T-cell (primary cell): ENCODE measurements at regions not wholly inside any gene's neighbourhood (a gene's known extent, or its start where the extent isn't known, plus 50 kb on each side); places are given as distances from the start of the nearest gene placed in this dataset.

Experiments used
- ATAC-seq, 4 experiments: fragments of 200-7000 bp in 3 of 4; fragments of 150-1000 bp in 1 of 4; cut with Tn5 transposase; replicated peaks in 1 of 4; 1 replicate in 3 of 4; 2 replicates in 1 of 4; pipeline ENCODE4 v1.10.0; 2021; ENCODE audit warnings: moderate library complexity in 3 of 4, mild to moderate bottlenecking in 2 of 4, moderate number of reproducible peaks in 1 of 4
- CTCF ChIA-PET, 2 donors: fragments of 300-600 bp; sonication (Branson Sonifier 250); formaldehyde crosslinking; loops; one replicate each; lab custom pipeline; 2022; ENCODE audit warnings: antibody characterized with exemption in 2 of 2; lab: Charles Lee
- POLR2A ChIA-PET, 2 donors: fragments of 300-600 bp; sonication (Branson Sonifier 250); formaldehyde crosslinking; loops; one replicate each; lab custom pipeline; 2022; ENCODE audit warnings: antibody characterized with exemption in 2 of 2; lab: Charles Lee
- DNase-seq, 35 experiments: peaks; one replicate each; pipeline versions ENCODE4 v3.0.0 to v3.0.0-alpha.2; 2013 to 2023
- H3K27ac ChIP-seq: one replicate; pipeline ENCODE4 v1.5.1; 2013; ENCODE audit warnings: low read length
- H3K27me3 ChIP-seq, 2 experiments: replicated peaks in 1 of 2; 1 replicate in 1 of 2; 2 replicates in 1 of 2; pipeline versions ENCODE4 v1.6.1 to v1.7.0; 2013; ENCODE audit warnings: low read length in 1 of 2, mixed read lengths in 1 of 2; ENCODE audit not compliant: control insufficient read depth in 2 of 2, insufficient read depth in 2 of 2; ENCODE audit errors: extremely low read depth in 1 of 2
- H3K36me3 ChIP-seq, 2 donors: 1 replicate in 1 of 2; 2 replicates in 1 of 2; pipeline versions ENCODE4 v1.6.1 to v1.7.0; 2013; ENCODE audit warnings: low read length in 1 of 2; ENCODE audit not compliant: control insufficient read depth in 2 of 2, insufficient read depth in 1 of 2; ENCODE audit errors: extremely low read depth in 1 of 2
- H3K4me1 ChIP-seq, 2 experiments: 1 replicate in 1 of 2; 2 replicates in 1 of 2; pipeline versions ENCODE4 v1.6.1 to v1.7.0; 2013; ENCODE audit warnings: low read length in 2 of 2, mixed read lengths in 1 of 2; ENCODE audit not compliant: insufficient read depth in 2 of 2, control insufficient read depth in 1 of 2; ENCODE audit errors: extremely low read depth in 1 of 2
- H3K4me3 ChIP-seq, 2 donors: 1 replicate in 1 of 2; 2 replicates in 1 of 2; pipeline versions ENCODE4 v1.5.1 to v1.7.0; 2013; ENCODE audit warnings: mild to moderate bottlenecking in 2 of 2, low read length in 1 of 2, moderate library complexity in 1 of 2; ENCODE audit not compliant: control insufficient read depth in 1 of 2; ENCODE audit errors: extremely low read depth in 1 of 2
- H3K9me3 ChIP-seq: 2 replicates; pipeline ENCODE4 v1.7.0; 2013
- H3K27ac Mint-ChIP-seq, 2 donors: one replicate each; pipeline ENCODE4 v1.8.0; 2020 to 2021; ENCODE audit warnings: mild to moderate bottlenecking in 2 of 2, mixed read lengths in 2 of 2
- H3K27me3 Mint-ChIP-seq, 2 donors: one replicate each; pipeline ENCODE4 v1.8.0; 2021 to 2022; ENCODE audit warnings: mixed read lengths in 2 of 2
- H3K36me3 Mint-ChIP-seq: one replicate; pipeline ENCODE4 v1.8.0; 2021; ENCODE audit warnings: mixed read lengths
- H3K4me1 Mint-ChIP-seq, 3 donors: one replicate each; pipeline ENCODE4 v1.8.0; 2020 to 2022; ENCODE audit warnings: mixed read lengths in 3 of 3, mild to moderate bottlenecking in 1 of 3
- H3K4me3 Mint-ChIP-seq, 3 donors: one replicate each; pipeline ENCODE4 v1.8.0; 2020 to 2022; ENCODE audit warnings: mild to moderate bottlenecking in 3 of 3, mixed read lengths in 3 of 3, moderate library complexity in 3 of 3
- H3K9me3 Mint-ChIP-seq, 3 donors: one replicate each; pipeline ENCODE4 v1.8.0; 2020 to 2022; ENCODE audit warnings: mixed read lengths in 3 of 3
- WGBS: methylation state at CpG from one replicate; pipeline ENCODE4 v1.1.5; 2013; ENCODE audit warnings: missing lambda C conversion rate; ENCODE audit not compliant: insufficient coverage; 5-methylcytosine and 5-hydroxymethylcytosine counted together

DNA sequence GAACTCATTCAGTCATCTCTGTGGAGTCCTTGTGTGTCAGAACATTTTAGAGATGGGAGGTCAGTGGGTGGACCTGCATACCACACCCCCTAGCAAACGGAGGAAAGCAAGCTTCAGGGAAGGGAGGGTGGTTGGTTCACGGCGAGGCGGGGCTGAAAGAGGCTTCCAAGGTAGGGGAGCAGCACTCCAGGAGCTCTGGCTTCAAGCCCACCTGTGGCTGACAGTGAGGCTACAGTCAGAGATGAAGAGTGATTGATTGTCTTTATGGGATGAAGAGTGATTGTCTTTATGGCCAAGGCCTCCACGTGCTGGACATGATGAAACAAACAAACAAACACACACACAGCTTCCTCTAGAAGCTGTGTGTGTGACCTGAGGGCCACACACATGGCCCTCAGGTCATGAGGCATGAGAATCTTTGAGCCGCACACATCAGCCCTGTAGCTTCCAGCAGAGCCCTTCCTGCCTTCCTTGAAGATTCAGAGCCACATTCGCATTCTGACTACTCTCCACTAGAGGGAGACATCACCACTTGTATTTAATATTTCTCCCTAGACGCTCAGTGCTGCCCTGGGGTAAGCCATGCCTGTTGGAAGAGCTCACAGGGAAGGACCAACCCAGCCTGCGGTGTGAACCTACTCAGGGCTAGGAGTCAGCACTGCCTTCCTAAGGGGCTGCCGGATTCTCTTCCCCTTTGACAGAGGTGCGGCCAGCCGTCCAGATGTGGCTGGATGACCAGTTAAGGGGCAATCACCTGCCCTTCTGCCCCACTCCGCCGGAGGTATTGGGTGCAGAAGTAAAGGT lies 54.4 kb upstream of the KCNA1 start:
- Mint-ChIP-seq H3K27ac (no peak overlapping the region), H3K4me3 (no peak overlapping the region), H3K9me3 (no peaks in the 10 kb centered on the region), H3K4me1 (peaks cover 13 to 17% (median 16%) of the 10 kb centered on the region in 3 donors), H3K27me3 (peaks cover 8 to 16% of the 10 kb centered on the region in 2 donors), H3K36me3 (no peaks in the 10 kb centered on the region)
- Histone ChIP-seq H3K4me3 (no peak overlapping the region), H3K36me3 (no peaks in the 10 kb centered on the region), H3K9me3 (no peaks in the 10 kb centered on the region), H3K27ac (no peak overlapping the region), H3K4me1 (peaks cover 0 to 17% of the 10 kb centered on the region in 2 experiments), H3K27me3 (peaks cover 0 to 37% of the 10 kb centered on the region in 2 experiments)
- peak in 29 of 35 experiments; percentile 11 to 79 (median 30) for DNase-seq
- peak; percentile 69 to 76 (median 70) for ATAC-seq
- POLR2A ChIA-PET = interaction anchor here in 1 of 2 donors (0.6 kb wide), 1 partner anchor 990 kb away, joined by 6 read pairs; no protein-coding TSS in a partner anchor
- CTCF ChIA-PET = interaction anchor here (0.6 to 1.5 kb wide), 5 partner anchors 10 to 939 kb away, joined by 3 read pairs; no protein-coding TSS in a partner anchor
- 54% methylated on average over 6 of the region's 14 CpGs for WGBS

GRCh38 chr12:4856596-4856995 lies 53.1 kb upstream of the KCNA1 start:
- Histone ChIP-seq H3K9me3 (no peaks in the 10 kb centered on the region), H3K4me3 (no peak overlapping the region), H3K4me1 (peaks cover 0 to 17% of the 10 kb centered on the region in 2 experiments), H3K27me3 (peaks cover 0 to 46% of the 10 kb centered on the region in 2 experiments), H3K27ac (no peak overlapping the region), H3K36me3 (no peaks in the 10 kb centered on the region)
- peaks cover 13 to 17% (median 16%) of the 10 kb centered on the region in 3 donors for H3K4me1 Mint-ChIP-seq
- ChIA-PET POLR2A (interaction anchor here (0.6 kb wide), 4 partner anchors 12 to 1689 kb away, joined by 3 to 4 read pairs (median 4); no protein-coding TSS in a partner anchor), CTCF (interaction anchor here (0.6 to 1.5 kb wide), 21 partner anchors 7 to 1602 kb away, joined by 3 to 7 read pairs (median 3); no protein-coding TSS in a partner anchor)
- H3K36me3 Mint-ChIP-seq = no peaks in the 10 kb centered on the region
- ATAC-seq (no peak), DNase-seq (no peak)
- no peak overlapping the region for H3K27ac Mint-ChIP-seq
- no peak overlapping the region for H3K4me3 Mint-ChIP-seq
- 14% methylated on average over 1 of the region's 5 CpGs for WGBS
- H3K9me3 Mint-ChIP-seq = no peaks in the 10 kb centered on the region
- H3K27me3 Mint-ChIP-seq = peaks cover 16 to 26% of the 10 kb centered on the region in 2 donors

DNA sequence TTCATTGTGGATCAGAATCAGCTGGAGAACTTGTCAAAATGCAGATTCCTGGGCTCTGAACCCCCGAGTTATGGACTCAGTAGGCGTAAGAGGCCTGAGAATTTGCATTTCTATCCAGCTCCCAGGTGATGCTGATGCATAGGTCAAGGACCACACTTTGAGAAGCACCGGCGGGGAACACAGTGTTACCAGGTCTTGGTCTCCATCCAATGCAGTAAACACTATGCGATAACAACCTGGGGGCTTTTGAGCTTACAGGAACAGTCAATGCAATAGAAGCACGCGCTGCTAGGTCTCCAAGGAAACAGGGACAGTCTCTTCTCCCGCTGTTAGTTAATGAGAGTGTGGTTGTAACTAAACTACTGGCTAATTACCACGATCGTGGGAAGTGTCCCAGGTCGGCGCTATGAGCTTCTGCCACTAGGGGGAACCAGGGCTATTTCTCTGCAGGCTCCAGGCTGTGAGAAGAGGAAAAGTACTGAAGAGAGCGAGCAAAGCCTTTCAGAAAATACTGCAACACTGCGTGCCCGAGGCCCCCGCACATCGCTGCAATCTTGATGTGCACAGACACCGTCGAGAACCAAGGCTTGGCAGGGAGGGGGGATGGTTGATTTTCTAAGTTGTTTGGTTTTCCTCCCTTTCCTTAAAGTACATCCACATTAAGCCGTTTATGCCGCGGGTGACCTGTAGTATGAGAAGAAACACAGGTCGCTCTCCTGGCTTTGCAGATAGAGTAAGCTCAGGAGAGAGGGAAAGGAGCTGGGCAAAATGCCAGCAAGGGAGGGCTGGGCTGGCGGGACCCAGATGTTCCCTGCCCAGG lies 52.0 kb upstream of the KCNA1 start:
- peak; percentile 82 to 92 (median 83) for ATAC-seq
- no peaks in the 10 kb centered on the region for H3K36me3 Mint-ChIP-seq
- 31% methylated on average over 10 of the region's 24 CpGs for WGBS

DNA sequence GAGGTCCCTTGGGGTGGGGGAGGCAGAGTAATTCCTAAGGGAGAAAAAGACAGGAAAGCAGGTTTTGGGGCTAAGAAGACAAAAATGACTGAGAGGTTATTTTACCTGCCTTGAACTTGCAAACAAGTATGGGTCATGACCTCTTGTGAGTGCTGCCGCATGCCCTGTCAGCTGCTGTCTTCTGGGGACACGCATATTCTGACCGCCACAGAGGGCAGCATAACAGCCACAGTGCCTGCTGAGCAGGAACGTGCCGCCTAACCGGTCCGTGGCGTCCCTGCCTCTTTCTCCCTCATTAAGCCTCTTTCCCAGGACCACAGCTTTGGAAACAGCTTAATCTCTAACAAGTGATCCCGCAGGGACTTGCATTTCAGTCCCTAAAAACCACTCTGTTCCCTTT lies 51.3 kb upstream of the KCNA1 start:
- POLR2A ChIA-PET = no interaction called here

More for the DNA sequence above, 52.0 kb upstream of the KCNA1 start:
- Histone ChIP-seq H3K27ac (no peak overlapping the region), H3K27me3 (peaks cover 0 to 47% of the 10 kb centered on the region in 2 experiments), H3K9me3 (no peaks in the 10 kb centered on the region), H3K4me1 (peaks cover 0 to 17% of the 10 kb centered on the region in 2 experiments), H3K4me3 (peak overlapping the region; percentile 22 to 42), H3K36me3 (no peaks in the 10 kb centered on the region)
- no peak overlapping the region for H3K27ac Mint-ChIP-seq
- H3K27me3 Mint-ChIP-seq = peaks cover 17 to 30% of the 10 kb centered on the region in 2 donors
- no peaks in the 10 kb centered on the region for H3K9me3 Mint-ChIP-seq
- H3K4me1 Mint-ChIP-seq = peaks cover 13 to 17% (median 16%) of the 10 kb centered on the region in 3 donors
- CTCF ChIA-PET = interaction anchor here (0.5 to 1.4 kb wide), 15 partner anchors 9 to 1136 kb away, joined by 3 to 8 read pairs (median 3); no protein-coding TSS in a partner anchor
- peak overlapping the region; percentile 58 to 76 (median 67) for H3K4me3 Mint-ChIP-seq
- POLR2A ChIA-PET = no interaction called here
- peak; percentile 27 to 77 (median 62) for DNase-seq

GRCh38 chr12:4859478-4860210 lies 50.1 kb upstream of the KCNA1 start:
- CTCF ChIA-PET = interaction anchor here in 1 of 2 donors (0.7 to 0.8 kb wide), 2 partner anchors 588 to 765 kb away, joined by 3 read pairs; no protein-coding TSS in a partner anchor
- POLR2A ChIA-PET = no interaction called here
- H3K4me1 ChIP-seq = peaks cover 0 to 17% of the 10 kb centered on the region in 2 experiments
- Mint-ChIP-seq H3K27ac (no peak overlapping the region), H3K4me3 (no peak overlapping the region), H3K27me3 (peaks cover 22 to 33% of the 10 kb centered on the region in 2 donors), H3K9me3 (no peaks in the 10 kb centered on the region), H3K4me1 (peaks cover 13 to 17% (median 16%) of the 10 kb centered on the region in 3 donors), H3K36me3 (no peaks in the 10 kb centered on the region)
- no peak overlapping the region for H3K4me3 ChIP-seq
- H3K9me3 ChIP-seq = no peaks in the 10 kb centered on the region
- peaks cover 0 to 49% of the 10 kb centered on the region in 2 experiments for H3K27me3 ChIP-seq
- DNase-seq (no peak), ATAC-seq (no peak)
- H3K27ac ChIP-seq = no peak overlapping the region
- 74% methylated on average over 4 of the region's 8 CpGs for WGBS
- no peaks in the 10 kb centered on the region for H3K36me3 ChIP-seq

More for the DNA sequence above, 51.3 kb upstream of the KCNA1 start:
- no peak overlapping the region for H3K27ac ChIP-seq
- H3K4me3 ChIP-seq = no peak overlapping the region
- Mint-ChIP-seq H3K4me3 (peak overlapping the region in 2 of 3 donors; percentile 67 to 76), H3K27ac (no peak overlapping the region), H3K36me3 (no peaks in the 10 kb centered on the region), H3K4me1 (peaks cover 13 to 17% (median 16%) of the 10 kb centered on the region in 3 donors), H3K9me3 (no peaks in the 10 kb centered on the region), H3K27me3 (peaks cover 17 to 28% of the 10 kb centered on the region in 2 donors)
- H3K9me3 ChIP-seq = no peaks in the 10 kb centered on the region
- peaks cover 0 to 46% of the 10 kb centered on the region in 2 experiments for H3K27me3 ChIP-seq
- CTCF ChIA-PET = interaction anchor here (0.6 to 1.3 kb wide), 4 partner anchors 9 to 98 kb away, joined by 3 to 8 read pairs (median 4); no protein-coding TSS in a partner anchor
- DNase-seq = peak in 1 of 35 experiments; percentile 4
- ATAC-seq = peak in 1 of 4 experiments; percentile 7
- no peaks in the 10 kb centered on the region for H3K36me3 ChIP-seq
- H3K4me1 ChIP-seq = peaks cover 0 to 17% of the 10 kb centered on the region in 2 experiments
- WGBS = 63% methylated on average over 9 of the region's 9 CpGs
